HG03354 (cell line): ENCODE measurements at regions not wholly inside any gene's neighbourhood (a gene's known extent, or its start where the extent isn't known, plus 50 kb on each side); places are given as distances from the start of the nearest gene placed in this dataset.

Source experiments
- ATAC-seq: cut with Tn5 transposase; IDR thresholded peaks from one replicate; pipeline ENCODE4 v1.9.1; 2021; ENCODE audit warnings: mild to moderate bottlenecking; ENCODE audit not compliant: unreplicated experiment, poor library complexity, severe bottlenecking

- no peak for ATAC-seq
These were observed 1301.0 kb upstream of the CDH8 start for GRCh38 chr16:63337264-63337663.

GRCh38 chr16:63331111-63331510 lies 1294.9 kb upstream of the CDH8 start:
- no peak for ATAC-seq

- no peak for ATAC-seq
These were observed 1290.6 kb upstream of the CDH8 start for GRCh38 chr16:63326736-63327339.

- ATAC-seq = no peak
These were observed 1287.8 kb upstream of the CDH8 start for GRCh38 chr16:63323722-63324705.

- no peak for ATAC-seq
These were observed 1286.8 kb upstream of the CDH8 start for GRCh38 chr16:63323055-63323454.

- no peak for ATAC-seq
These were observed 1279.0 kb upstream of the CDH8 start for GRCh38 chr16:63315229-63315628.

GRCh38 chr16:63312346-63312745 lies 1276.1 kb upstream of the CDH8 start:
- ATAC-seq = no peak

- no peak for ATAC-seq
These were observed 1275.1 kb upstream of the CDH8 start for GRCh38 chr16:63311313-63311712.

- ATAC-seq = no peak
These were observed 1266.6 kb upstream of the CDH8 start for GRCh38 chr16:63302811-63303210.

- no peak for ATAC-seq
These were observed 1265.1 kb upstream of the CDH8 start for GRCh38 chr16:63301349-63301748.

GRCh38 chr16:63298993-63299392 lies 1262.8 kb upstream of the CDH8 start:
- ATAC-seq = no peak

- ATAC-seq = no peak
These were observed 1255.8 kb upstream of the CDH8 start for GRCh38 chr16:63292036-63292435.

- ATAC-seq = no peak
These were observed 1253.7 kb upstream of the CDH8 start for GRCh38 chr16:63289834-63290460.

GRCh38 chr16:63287401-63287800 lies 1251.2 kb upstream of the CDH8 start:
- no peak for ATAC-seq

GRCh38 chr16:63283721-63284120 lies 1247.5 kb upstream of the CDH8 start:
- no peak for ATAC-seq

GRCh38 chr16:63244631-63245030 lies 1208.4 kb upstream of the CDH8 start:
- no peak for ATAC-seq

- no peak for ATAC-seq
These were observed 1205.3 kb upstream of the CDH8 start for GRCh38 chr16:63241497-63242028.

- ATAC-seq = no peak
These were observed 1202.9 kb upstream of the CDH8 start for GRCh38 chr16:63239065-63239570.

GRCh38 chr16:63230421-63231040 lies 1194.3 kb upstream of the CDH8 start:
- no peak for ATAC-seq

GRCh38 chr16:63228259-63228658 lies 1192.0 kb upstream of the CDH8 start:
- no peak for ATAC-seq
